22Rv1 (cell line): ENCODE measurements at regions not wholly inside any gene's neighbourhood (a gene's known extent, or its start where the extent isn't known, plus 50 kb on each side); places are given as distances from the start of the nearest gene placed in this dataset.

Source experiments
- CTCF ChIP-seq: fragments of 450-650 bp; IDR thresholded peaks from 2 replicates; pipeline ENCODE4 v1.5.1; 2017; ENCODE audit warnings: mild to moderate bottlenecking
- ZFX ChIP-seq: fragments of 450-650 bp; IDR thresholded peaks from 2 replicates; pipeline ENCODE4 v1.6.1; 2017; ENCODE audit warnings: antibody characterized with exemption, borderline replicate concordance

DNA sequence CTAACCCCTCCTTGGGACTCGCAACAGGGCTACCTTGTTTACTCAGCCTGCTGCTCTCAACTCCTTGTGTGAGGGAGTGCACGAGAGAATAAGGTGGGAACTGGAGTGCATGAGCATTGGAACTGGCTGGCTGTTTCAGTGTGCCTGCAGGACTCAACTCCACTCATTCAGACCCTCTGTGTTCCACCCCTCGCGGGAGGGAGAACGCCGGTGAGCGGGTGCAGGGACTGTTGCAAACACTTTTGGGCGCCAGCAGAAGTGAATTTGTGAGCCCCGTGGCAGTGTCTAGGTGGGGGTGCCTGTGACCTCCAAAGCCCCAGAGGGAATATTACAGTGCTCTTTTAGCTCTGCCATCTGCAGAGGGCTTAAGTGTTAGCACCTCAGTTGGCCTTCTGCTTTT is 1978.3 kb upstream of the PIK3C3 start:
- TF ChIP-seq CTCF (no peak), ZFX (no peak)
